Gastrocnemius medialis (tissue), 4 donors: ENCODE measurements at regions not wholly inside any gene's neighbourhood (a gene's known extent, or its start where the extent isn't known, plus 50 kb on each side); places are given as distances from the start of the nearest gene placed in this dataset.
"Not testable (repeated sequence)": the region's sequence is repeated elsewhere in the genome, so short reads cannot be mapped to it uniquely, and the experiment has no call there.

Experiments used
- POLR2A ChIP-seq, 2 donors: fragments of 450-650 bp; IDR thresholded peaks; one replicate each; pipeline ENCODE4 v1.6.1; 2017; ENCODE audit warnings: antibody characterized with exemption in 2 of 2, mild to moderate bottlenecking in 2 of 2, moderate library complexity in 2 of 2
- TF ChIP-seq, protein P1 (sequence below), 5 experiments: fragments of 450-650 bp in 3 of 5; fragments of 200-600 bp in 2 of 5; sonication (generic) in 2 of 5; IDR thresholded peaks in 4 of 5; conservative IDR thresholded peaks in 1 of 5; 1 replicate in 4 of 5; 2 replicates in 1 of 5; pipeline ENCODE4 v1.5.1; 2016 to 2019; ENCODE audit warnings: antibody characterized with exemption in 5 of 5, mild to moderate bottlenecking in 3 of 5, moderate library complexity in 3 of 5

GRCh38 chr21:6122629-6123028 is 4398.8 kb upstream of the TPTE start:
- TF ChIP-seq, protein P1, sequence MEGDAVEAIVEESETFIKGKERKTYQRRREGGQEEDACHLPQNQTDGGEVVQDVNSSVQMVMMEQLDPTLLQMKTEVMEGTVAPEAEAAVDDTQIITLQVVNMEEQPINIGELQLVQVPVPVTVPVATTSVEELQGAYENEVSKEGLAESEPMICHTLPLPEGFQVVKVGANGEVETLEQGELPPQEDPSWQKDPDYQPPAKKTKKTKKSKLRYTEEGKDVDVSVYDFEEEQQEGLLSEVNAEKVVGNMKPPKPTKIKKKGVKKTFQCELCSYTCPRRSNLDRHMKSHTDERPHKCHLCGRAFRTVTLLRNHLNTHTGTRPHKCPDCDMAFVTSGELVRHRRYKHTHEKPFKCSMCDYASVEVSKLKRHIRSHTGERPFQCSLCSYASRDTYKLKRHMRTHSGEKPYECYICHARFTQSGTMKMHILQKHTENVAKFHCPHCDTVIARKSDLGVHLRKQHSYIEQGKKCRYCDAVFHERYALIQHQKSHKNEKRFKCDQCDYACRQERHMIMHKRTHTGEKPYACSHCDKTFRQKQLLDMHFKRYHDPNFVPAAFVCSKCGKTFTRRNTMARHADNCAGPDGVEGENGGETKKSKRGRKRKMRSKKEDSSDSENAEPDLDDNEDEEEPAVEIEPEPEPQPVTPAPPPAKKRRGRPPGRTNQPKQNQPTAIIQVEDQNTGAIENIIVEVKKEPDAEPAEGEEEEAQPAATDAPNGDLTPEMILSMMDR (IDR thresholded peaks at IDR 0.05 in 4 of 5, conservative IDR thresholded peaks at IDR 0.05 in 1 of 5) = not testable (repeated sequence)
- not testable (repeated sequence) for TF ChIP-seq POLR2A (IDR thresholded peaks at IDR 0.05)
